ENCODE measurements at regions not wholly inside any gene's neighbourhood (a gene's known extent, or its start where the extent isn't known, plus 50 kb on each side); places are given as distances from the start of the nearest gene placed in this dataset.

- Histone ChIP-seq H3K79me2 (ENCODE audit: insufficient read depth, low read length) (no peaks in the 10 kb centered on the region), H3K9ac (ENCODE audit: low read depth, low read length, poor library complexity, severe bottlenecking) (no peak overlapping the region), H3F3A (ENCODE audit: low read depth) (no peaks in the 10 kb centered on the region), H4K20me1 (ENCODE audit: insufficient read depth, low read length, poor library complexity, severe bottlenecking) (no peaks in the 10 kb centered on the region), H3K36me3 (ENCODE audit: insufficient read depth, low read length) (no peaks in the 10 kb centered on the region), H3K9me3 (ENCODE audit: insufficient read depth, low read depth, low read length) (no peaks in the 10 kb centered on the region), H3K4me1 (ENCODE audit: insufficient read depth, low read length, poor library complexity, severe bottlenecking) (no peaks in the 10 kb centered on the region), H3K4me2 (ENCODE audit: low read depth, low read length, poor library complexity, severe bottlenecking) (no peak overlapping the region), H2AFZ (ENCODE audit: low read length) (no peak overlapping the region), H3K9me2 (replicated peaks; ENCODE audit: low read depth, low read length) (no peaks in the 10 kb centered on the region), H3K27me3 (ENCODE audit: insufficient read depth, low read length, poor library complexity, severe bottlenecking) (no peaks in the 10 kb centered on the region), H3K4me3 (ENCODE audit: low read length, poor library complexity, severe bottlenecking) (no peak overlapping the region)
- TF ChIP-seq EZH2phosphoT487 (IDR thresholded peaks at IDR 0.05; ENCODE audit: borderline replicate concordance): no peak
Observed at GRCh38 chr16:85171004-85171758, 58.9 kb upstream of the CIBAR2 start.

GRCh38 chr16:85171759-85172454, 59.6 kb upstream of the CIBAR2 start:
- TF ChIP-seq EZH2phosphoT487 (IDR thresholded peaks at IDR 0.05; ENCODE audit: borderline replicate concordance): no peak
- TF ChIP-seq, protein P1, sequence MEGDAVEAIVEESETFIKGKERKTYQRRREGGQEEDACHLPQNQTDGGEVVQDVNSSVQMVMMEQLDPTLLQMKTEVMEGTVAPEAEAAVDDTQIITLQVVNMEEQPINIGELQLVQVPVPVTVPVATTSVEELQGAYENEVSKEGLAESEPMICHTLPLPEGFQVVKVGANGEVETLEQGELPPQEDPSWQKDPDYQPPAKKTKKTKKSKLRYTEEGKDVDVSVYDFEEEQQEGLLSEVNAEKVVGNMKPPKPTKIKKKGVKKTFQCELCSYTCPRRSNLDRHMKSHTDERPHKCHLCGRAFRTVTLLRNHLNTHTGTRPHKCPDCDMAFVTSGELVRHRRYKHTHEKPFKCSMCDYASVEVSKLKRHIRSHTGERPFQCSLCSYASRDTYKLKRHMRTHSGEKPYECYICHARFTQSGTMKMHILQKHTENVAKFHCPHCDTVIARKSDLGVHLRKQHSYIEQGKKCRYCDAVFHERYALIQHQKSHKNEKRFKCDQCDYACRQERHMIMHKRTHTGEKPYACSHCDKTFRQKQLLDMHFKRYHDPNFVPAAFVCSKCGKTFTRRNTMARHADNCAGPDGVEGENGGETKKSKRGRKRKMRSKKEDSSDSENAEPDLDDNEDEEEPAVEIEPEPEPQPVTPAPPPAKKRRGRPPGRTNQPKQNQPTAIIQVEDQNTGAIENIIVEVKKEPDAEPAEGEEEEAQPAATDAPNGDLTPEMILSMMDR (conservative IDR thresholded peaks at IDR 0.05; ENCODE audit: low read length): no peak
- no peaks in the 10 kb centered on the region for H3K9me3 ChIP-seq (ENCODE audit: insufficient read depth, low read depth, low read length)
- H4K20me1 ChIP-seq (ENCODE audit: insufficient read depth, low read length, poor library complexity, severe bottlenecking): no peaks in the 10 kb centered on the region
- H3F3A ChIP-seq (ENCODE audit: low read depth): no peaks in the 10 kb centered on the region
- H3K36me3 ChIP-seq (ENCODE audit: insufficient read depth, low read length): no peaks in the 10 kb centered on the region
- no peak overlapping the region for H2AFZ ChIP-seq (ENCODE audit: low read length)
- no peaks in the 10 kb centered on the region for H3K27me3 ChIP-seq (ENCODE audit: insufficient read depth, low read length, poor library complexity, severe bottlenecking)
- H3K4me3 ChIP-seq (ENCODE audit: low read length, poor library complexity, severe bottlenecking): no peak overlapping the region
- no peaks in the 10 kb centered on the region for H3K9me2 ChIP-seq (replicated peaks; ENCODE audit: low read depth, low read length)
- H3K4me2 ChIP-seq (ENCODE audit: low read depth, low read length, poor library complexity, severe bottlenecking): no peak overlapping the region
- no peaks in the 10 kb centered on the region for H3K4me1 ChIP-seq (ENCODE audit: insufficient read depth, low read length, poor library complexity, severe bottlenecking)
- no peaks in the 10 kb centered on the region for H3K79me2 ChIP-seq (ENCODE audit: insufficient read depth, low read length)
- H3K9ac ChIP-seq (ENCODE audit: low read depth, low read length, poor library complexity, severe bottlenecking): no peak overlapping the region

GRCh38 chr16:85172455-85173145, 60.3 kb upstream of the CIBAR2 start:
- no peaks in the 10 kb centered on the region for H3K4me1 ChIP-seq (ENCODE audit: insufficient read depth, low read length, poor library complexity, severe bottlenecking)
- no peak overlapping the region for H3K4me3 ChIP-seq (ENCODE audit: low read length, poor library complexity, severe bottlenecking)
- TF ChIP-seq EZH2phosphoT487 (IDR thresholded peaks at IDR 0.05; ENCODE audit: borderline replicate concordance): no peak
- TF ChIP-seq, protein P1 (conservative IDR thresholded peaks at IDR 0.05; ENCODE audit: low read length): peak; percentile 51
- no peaks in the 10 kb centered on the region for H3K27me3 ChIP-seq (ENCODE audit: insufficient read depth, low read length, poor library complexity, severe bottlenecking)
- H3K36me3 ChIP-seq (ENCODE audit: insufficient read depth, low read length): no peaks in the 10 kb centered on the region
- H3K9ac ChIP-seq (ENCODE audit: low read depth, low read length, poor library complexity, severe bottlenecking): no peak overlapping the region
- H3K79me2 ChIP-seq (ENCODE audit: insufficient read depth, low read length): no peaks in the 10 kb centered on the region
- no peaks in the 10 kb centered on the region for H3F3A ChIP-seq (ENCODE audit: low read depth)
- H2AFZ ChIP-seq (ENCODE audit: low read length): no peak overlapping the region
- no peak overlapping the region for H3K4me2 ChIP-seq (ENCODE audit: low read depth, low read length, poor library complexity, severe bottlenecking)
- H3K9me3 ChIP-seq (ENCODE audit: insufficient read depth, low read depth, low read length): no peaks in the 10 kb centered on the region
- no peaks in the 10 kb centered on the region for H3K9me2 ChIP-seq (replicated peaks; ENCODE audit: low read depth, low read length)
- no peaks in the 10 kb centered on the region for H4K20me1 ChIP-seq (ENCODE audit: insufficient read depth, low read length, poor library complexity, severe bottlenecking)

Measured in Loucy (cell line).